ENCODE measurements at regions not wholly inside any gene's neighbourhood (a gene's known extent, or its start where the extent isn't known, plus 50 kb on each side); places are given as distances from the start of the nearest gene placed in this dataset.

DNA sequence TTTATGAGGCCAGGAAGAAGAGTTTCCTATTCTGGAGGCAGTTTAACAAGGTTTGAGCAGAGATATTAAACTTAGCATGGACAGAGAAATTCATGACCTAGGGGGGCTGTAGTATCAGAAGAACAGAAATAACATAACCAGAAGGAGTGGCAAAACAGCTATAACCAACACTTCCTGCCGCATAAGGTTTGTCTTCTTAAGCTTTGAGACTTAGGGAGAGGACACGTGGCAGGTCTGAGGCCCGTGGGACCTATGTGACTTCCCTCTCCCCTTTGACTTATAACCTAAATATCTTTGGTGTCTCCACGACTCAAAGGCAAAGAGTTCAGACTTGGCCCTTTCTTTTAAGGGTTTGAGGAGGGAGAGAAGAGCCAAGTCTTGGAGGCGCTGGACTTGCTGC, 119.1 kb upstream of the PZP start:
- TF ChIP-seq POLR2A (IDR thresholded peaks at IDR 0.05; ENCODE audit: low read length) (no peak), GATA1 (IDR thresholded peaks at IDR 0.05; ENCODE audit: low read depth, low read length) (no peak)

Measured in erythroblast (primary cell).